Jurkat, Clone E6-1 (cell line): ENCODE measurements at regions not wholly inside any gene's neighbourhood (a gene's known extent, or its start where the extent isn't known, plus 50 kb on each side); places are given as distances from the start of the nearest gene placed in this dataset.

ENCODE experiments used
- DNase-seq: peaks from one replicate; pipeline ENCODE4 v3.0.0-alpha.2; 2011; ENCODE audit warnings: low read depth, low spot score
- H3K4me3 ChIP-seq: 2 replicates; pipeline ENCODE4 v1.5.1; 2011; ENCODE audit warnings: mild to moderate bottlenecking, low read length, control low read depth, moderate library complexity

GRCh38 chr15:70187331-70187730, 89.6 kb upstream of the TLE3 start:
- DNase-seq: no peak
- no peak overlapping the region for H3K4me3 ChIP-seq

GRCh38 chr15:70186152-70186551, 88.4 kb upstream of the TLE3 start:
- no peak overlapping the region for H3K4me3 ChIP-seq

GRCh38 chr15:70185251-70185711, 87.6 kb upstream of the TLE3 start:
- DNase-seq: no peak
- H3K4me3 ChIP-seq: no peak overlapping the region

More at GRCh38 chr15:70186152-70186551, 88.4 kb upstream of the TLE3 start:
- no peak for DNase-seq

GRCh38 chr15:70182858-70183695, 85.4 kb upstream of the TLE3 start:
- DNase-seq: no peak
- no peak overlapping the region for H3K4me3 ChIP-seq

GRCh38 chr15:70181626-70182255, 84.0 kb upstream of the TLE3 start:
- no peak for DNase-seq
- no peak overlapping the region for H3K4me3 ChIP-seq

- H3K4me3 ChIP-seq: no peak overlapping the region
- peak; percentile 27 for DNase-seq
Observed at GRCh38 chr15:70180186-70180875, 82.6 kb upstream of the TLE3 start.

- DNase-seq: no peak
- no peak overlapping the region for H3K4me3 ChIP-seq
Observed at GRCh38 chr15:70179309-70179892, 81.7 kb upstream of the TLE3 start.

GRCh38 chr15:70178335-70179084, 80.8 kb upstream of the TLE3 start:
- no peak for DNase-seq
- H3K4me3 ChIP-seq: no peak overlapping the region

- no peak for DNase-seq
Observed at GRCh38 chr15:70172566-70173225, 75.0 kb upstream of the TLE3 start.

GRCh38 chr15:70172124-70172523, 74.4 kb upstream of the TLE3 start:
- DNase-seq: no peak
- H3K4me3 ChIP-seq: no peak overlapping the region

More at GRCh38 chr15:70172566-70173225, 75.0 kb upstream of the TLE3 start:
- H3K4me3 ChIP-seq: no peak overlapping the region

GRCh38 chr15:70171256-70171886, 73.7 kb upstream of the TLE3 start:
- no peak overlapping the region for H3K4me3 ChIP-seq

GRCh38 chr15:70170096-70170699, 72.5 kb upstream of the TLE3 start:
- no peak for DNase-seq
- H3K4me3 ChIP-seq: no peak overlapping the region

More at GRCh38 chr15:70171256-70171886, 73.7 kb upstream of the TLE3 start:
- no peak for DNase-seq

GRCh38 chr15:70169147-70169546, 71.4 kb upstream of the TLE3 start:
- H3K4me3 ChIP-seq: no peak overlapping the region
- DNase-seq: no peak

- no peak overlapping the region for H3K4me3 ChIP-seq
- no peak for DNase-seq
Observed at GRCh38 chr15:70167155-70167554, 69.4 kb upstream of the TLE3 start.

GRCh38 chr15:70166506-70167087, 68.9 kb upstream of the TLE3 start:
- no peak overlapping the region for H3K4me3 ChIP-seq
- no peak for DNase-seq

GRCh38 chr15:70165716-70166284, 68.1 kb upstream of the TLE3 start:
- H3K4me3 ChIP-seq: no peak overlapping the region
- DNase-seq: no peak
